GM12872 (cell line): ENCODE measurements at regions not wholly inside any gene's neighbourhood (a gene's known extent, or its start where the extent isn't known, plus 50 kb on each side); places are given as distances from the start of the nearest gene placed in this dataset.

ENCODE experiments used
- CTCF ChIP-seq: IDR thresholded peaks from 3 replicates; pipeline ENCODE4 v1.5.1; 2011; ENCODE audit warnings: low read depth, mild to moderate bottlenecking, low read length, moderate library complexity; ENCODE audit not compliant: insufficient read depth

- TF ChIP-seq CTCF: no peak
Observed at GRCh38 chr5:167861129-167861927, 430.1 kb upstream of the WWC1 start.

- no peak for TF ChIP-seq CTCF
Observed at GRCh38 chr5:167861928-167862426, 429.5 kb upstream of the WWC1 start.

GRCh38 chr5:167863883-167864282 is 427.6 kb upstream of the WWC1 start:
- no peak for TF ChIP-seq CTCF

GRCh38 chr5:167864801-167865200 is 426.6 kb upstream of the WWC1 start:
- no peak for TF ChIP-seq CTCF

GRCh38 chr5:167866797-167867196 is 424.6 kb upstream of the WWC1 start:
- TF ChIP-seq CTCF: no peak

- TF ChIP-seq CTCF: no peak
Observed at GRCh38 chr5:167867281-167867680, 424.2 kb upstream of the WWC1 start.

- no peak for TF ChIP-seq CTCF
Observed at GRCh38 chr5:167869125-167869524, 422.3 kb upstream of the WWC1 start.

- TF ChIP-seq CTCF: no peak
Observed at GRCh38 chr5:167870055-167870454, 421.4 kb upstream of the WWC1 start.
